Embryonic facial prominence (tissue), 1 donor: ENCODE measurements at regions not wholly inside any gene's neighbourhood (a gene's known extent, or its start where the extent isn't known, plus 50 kb on each side); places are given as distances from the start of the nearest gene placed in this dataset.
A peak's percentile ranks its signal among the peaks of the same experiment; 100 is the strongest.
"Not testable (repeated sequence)": the region's sequence is repeated elsewhere in the genome, so short reads cannot be mapped to it uniquely, and the experiment has no call there.

Source experiments
- DNase-seq: peaks from one replicate; pipeline ENCODE4 v3.0.0-alpha.2; 2016; ENCODE audit errors: extremely low spot score

- DNase-seq: no peak
These were observed 262.7 kb downstream of the REEP3 start for GRCh38 chr10:63783882-63784281.

- DNase-seq: no peak
These were observed 267.1 kb downstream of the REEP3 start for GRCh38 chr10:63788152-63788821.

GRCh38 chr10:63795094-63795860, 274.1 kb downstream of the REEP3 start:
- DNase-seq: no peak

GRCh38 chr10:63798599-63799498, 277.6 kb downstream of the REEP3 start:
- DNase-seq: peak; percentile 37

- DNase-seq: no peak
These were observed 278.5 kb downstream of the REEP3 start for GRCh38 chr10:63799521-63800300.

GRCh38 chr10:63801166-63801565, 280.0 kb downstream of the REEP3 start:
- no peak for DNase-seq

- no peak for DNase-seq
These were observed 285.1 kb downstream of the REEP3 start for GRCh38 chr10:63806330-63806729.

- no peak for DNase-seq
These were observed 291.3 kb downstream of the REEP3 start for GRCh38 chr10:63812501-63812900.

- DNase-seq: no peak
These were observed 298.6 kb downstream of the REEP3 start for GRCh38 chr10:63819753-63820329.

- DNase-seq: no peak
These were observed 301.3 kb downstream of the REEP3 start for GRCh38 chr10:63822496-63822895.

GRCh38 chr10:63825111-63825510, 303.9 kb downstream of the REEP3 start:
- DNase-seq: no peak

- DNase-seq: no peak
These were observed 304.6 kb downstream of the REEP3 start for GRCh38 chr10:63825766-63826165.

GRCh38 chr10:63827018-63827417, 305.8 kb downstream of the REEP3 start:
- DNase-seq: not testable (repeated sequence)

GRCh38 chr10:63829020-63829419, 307.8 kb downstream of the REEP3 start:
- DNase-seq: no peak

- DNase-seq: no peak
These were observed 308.5 kb downstream of the REEP3 start for GRCh38 chr10:63829573-63830149.

GRCh38 chr10:63832686-63833085, 311.5 kb downstream of the REEP3 start:
- DNase-seq: no peak

- no peak for DNase-seq
These were observed 312.3 kb downstream of the REEP3 start for GRCh38 chr10:63833411-63834060.

- no peak for DNase-seq
These were observed 315.7 kb downstream of the REEP3 start for GRCh38 chr10:63836666-63837442.

- no peak for DNase-seq
These were observed 320.6 kb downstream of the REEP3 start for GRCh38 chr10:63841761-63842160.
